Thyroid gland (tissue), 4 donors: ENCODE measurements at regions not wholly inside any gene's neighbourhood (a gene's known extent, or its start where the extent isn't known, plus 50 kb on each side); places are given as distances from the start of the nearest gene placed in this dataset.
"Not testable (repeated sequence)": the region's sequence is repeated elsewhere in the genome, so short reads cannot be mapped to it uniquely, and the experiment has no call there.

ENCODE experiments used
- DNase-seq, 2 donors: peaks; one replicate each; pipeline ENCODE4 v3.0.0-alpha.2; 2019
- H3K27ac ChIP-seq, 3 donors: fragments of 200-600 bp; sonication (generic); 1 replicate in 2 of 3; 2 replicates in 1 of 3; pipeline ENCODE4 v1.5.1; 2016 to 2019; ENCODE audit warnings: mild to moderate bottlenecking in 1 of 3, moderate library complexity in 1 of 3
- H3K27me3 ChIP-seq: fragments of 200-600 bp; sonication (generic); one replicate; pipeline ENCODE4 v1.5.1; 2019
- H3K36me3 ChIP-seq, 2 donors: fragments of 200-600 bp; sonication (generic); one replicate each; pipeline ENCODE4 v1.5.1; 2016 to 2019
- H3K4me1 ChIP-seq, 2 donors: fragments of 200-600 bp; sonication (generic); one replicate each; pipeline ENCODE4 v1.5.1; 2017 to 2019
- H3K4me3 ChIP-seq, 3 donors: fragments of 200-600 bp; sonication (generic); replicated peaks in 1 of 3; 1 replicate in 2 of 3; 2 replicates in 1 of 3; pipeline ENCODE4 v1.5.1; 2016; ENCODE audit warnings: mild to moderate bottlenecking in 1 of 3
- H3K9me3 ChIP-seq: fragments of 200-600 bp; sonication (generic); one replicate; pipeline ENCODE4 v1.5.1; 2017
- POLR2A ChIP-seq, 2 donors: fragments of 450-650 bp; IDR thresholded peaks; one replicate each; pipeline ENCODE4 v1.6.1; 2017; ENCODE audit warnings: antibody characterized with exemption in 2 of 2, mild to moderate bottlenecking in 2 of 2, moderate library complexity in 1 of 2
- WGBS, 2 donors: methylation state at CpG; one replicate each; pipeline ENCODE4 v1.1.5; 2017; 5-methylcytosine and 5-hydroxymethylcytosine counted together
- intact Hi-C: fragments of 100-400 bp; cut with DNase I; formaldehyde crosslinking; loops from one replicate; pipeline ENCODE4 v1.15.1; 2023
- TF ChIP-seq, protein P1 (sequence below), 6 experiments: fragments of 200-600 bp in 3 of 6; fragments of 450-650 bp in 3 of 6; sonication (generic) in 3 of 6; IDR thresholded peaks; one replicate each; pipeline ENCODE4 v1.5.1; 2016 to 2019; ENCODE audit warnings: antibody characterized with exemption in 6 of 6, mild to moderate bottlenecking in 2 of 6, inconsistent platforms in 1 of 6, moderate library complexity in 1 of 6

DNA sequence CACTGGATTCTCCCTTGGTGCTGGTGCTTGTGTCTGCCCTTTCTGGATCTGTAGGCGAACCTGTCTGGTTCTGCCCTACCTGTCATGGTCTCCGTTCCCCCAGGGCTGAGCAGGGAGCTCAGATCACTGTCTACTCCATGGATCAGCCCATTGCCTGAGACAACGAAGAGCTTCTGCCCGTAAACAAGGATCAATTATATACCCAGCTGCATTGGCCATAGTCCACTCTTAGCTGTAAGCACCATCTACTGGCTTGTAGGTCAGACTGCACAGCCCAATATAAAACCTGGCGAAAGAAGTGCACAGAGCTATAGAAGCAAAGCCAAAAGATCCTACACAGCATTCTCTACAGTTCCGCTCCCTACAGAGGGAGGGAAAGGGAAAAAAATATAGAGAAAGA is 181.5 kb upstream of the RPS23 start:
- H3K27ac ChIP-seq = no peak overlapping the region
- H3K27me3 ChIP-seq = no peaks in the 10 kb centered on the region
- intact Hi-C loops = no loop called here
- TF ChIP-seq POLR2A (IDR thresholded peaks at IDR 0.05) = no peak
- TF ChIP-seq, protein P1, sequence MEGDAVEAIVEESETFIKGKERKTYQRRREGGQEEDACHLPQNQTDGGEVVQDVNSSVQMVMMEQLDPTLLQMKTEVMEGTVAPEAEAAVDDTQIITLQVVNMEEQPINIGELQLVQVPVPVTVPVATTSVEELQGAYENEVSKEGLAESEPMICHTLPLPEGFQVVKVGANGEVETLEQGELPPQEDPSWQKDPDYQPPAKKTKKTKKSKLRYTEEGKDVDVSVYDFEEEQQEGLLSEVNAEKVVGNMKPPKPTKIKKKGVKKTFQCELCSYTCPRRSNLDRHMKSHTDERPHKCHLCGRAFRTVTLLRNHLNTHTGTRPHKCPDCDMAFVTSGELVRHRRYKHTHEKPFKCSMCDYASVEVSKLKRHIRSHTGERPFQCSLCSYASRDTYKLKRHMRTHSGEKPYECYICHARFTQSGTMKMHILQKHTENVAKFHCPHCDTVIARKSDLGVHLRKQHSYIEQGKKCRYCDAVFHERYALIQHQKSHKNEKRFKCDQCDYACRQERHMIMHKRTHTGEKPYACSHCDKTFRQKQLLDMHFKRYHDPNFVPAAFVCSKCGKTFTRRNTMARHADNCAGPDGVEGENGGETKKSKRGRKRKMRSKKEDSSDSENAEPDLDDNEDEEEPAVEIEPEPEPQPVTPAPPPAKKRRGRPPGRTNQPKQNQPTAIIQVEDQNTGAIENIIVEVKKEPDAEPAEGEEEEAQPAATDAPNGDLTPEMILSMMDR (IDR thresholded peaks at IDR 0.05) = no peak
- WGBS, 2 donors = 95 to 97% methylated on average over 5 to 6 of the region's 6 CpGs
- H3K36me3 ChIP-seq = no peaks in the 10 kb centered on the region
- H3K4me3 ChIP-seq = no peak overlapping the region
- H3K4me1 ChIP-seq = no peaks in the 10 kb centered on the region
- no peak for DNase-seq
- H3K9me3 ChIP-seq = no peaks in the 10 kb centered on the region

DNA sequence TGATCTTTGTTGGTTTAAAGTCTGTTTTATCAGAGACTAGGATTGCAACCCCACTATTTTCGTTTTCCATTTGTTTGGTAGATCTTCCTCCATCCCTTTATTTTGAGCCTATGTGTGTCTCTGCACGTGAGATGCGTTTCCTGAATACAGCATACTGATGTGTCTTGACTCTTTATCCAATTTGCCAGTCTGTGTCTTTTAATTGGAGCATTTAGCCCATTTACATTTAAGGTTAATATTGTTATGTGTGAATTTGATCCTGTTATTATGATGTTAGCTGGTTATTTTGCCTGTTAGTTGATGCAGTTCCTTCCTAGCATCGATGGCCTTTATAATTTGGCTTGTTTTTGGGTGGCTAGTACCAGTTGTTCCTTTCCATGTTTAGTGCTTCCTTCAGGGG is 177.2 kb upstream of the RPS23 start:
- H3K27ac ChIP-seq, DNase-seq, H3K36me3 ChIP-seq, H3K9me3 ChIP-seq, H3K4me3 ChIP-seq, intact Hi-C loops, H3K4me1 ChIP-seq, H3K27me3 ChIP-seq: not testable (repeated sequence)
- 90 to 92% methylated on average over 4 of the region's 4 CpGs for WGBS, 2 donors

DNA sequence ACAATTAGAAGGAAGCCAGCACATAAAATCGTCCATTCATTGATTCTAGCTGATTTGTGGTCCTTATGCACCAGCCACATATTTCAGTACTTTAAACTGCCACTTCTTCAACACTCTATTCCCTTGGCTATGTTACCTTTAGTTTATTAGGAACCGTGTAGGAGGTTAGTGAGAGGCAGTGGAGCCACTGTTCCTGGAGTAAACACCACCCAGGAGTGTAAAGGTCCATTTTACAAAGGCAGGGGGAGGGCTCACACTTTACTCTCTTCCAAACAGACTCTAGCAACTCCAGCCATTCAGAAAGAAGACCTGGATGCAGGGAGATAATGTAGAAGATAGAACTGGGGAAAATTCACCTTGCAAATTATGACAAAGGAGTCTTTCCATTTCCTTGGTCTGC is 170.2 kb upstream of the RPS23 start:
- no peak for TF ChIP-seq POLR2A (IDR thresholded peaks at IDR 0.05)
- TF ChIP-seq, protein P1 (IDR thresholded peaks at IDR 0.05) = no peak
- H3K9me3 ChIP-seq = no peaks in the 10 kb centered on the region
- no peaks in the 10 kb centered on the region for H3K27me3 ChIP-seq
- H3K4me1 ChIP-seq = no peaks in the 10 kb centered on the region
- intact Hi-C loops = no loop called here
- H3K36me3 ChIP-seq = no peaks in the 10 kb centered on the region
- 48 to 51% methylated on average over 2 of the region's 2 CpGs for WGBS, 2 donors
- H3K27ac ChIP-seq = no peak overlapping the region
- no peak for DNase-seq
- H3K4me3 ChIP-seq = no peak overlapping the region

DNA sequence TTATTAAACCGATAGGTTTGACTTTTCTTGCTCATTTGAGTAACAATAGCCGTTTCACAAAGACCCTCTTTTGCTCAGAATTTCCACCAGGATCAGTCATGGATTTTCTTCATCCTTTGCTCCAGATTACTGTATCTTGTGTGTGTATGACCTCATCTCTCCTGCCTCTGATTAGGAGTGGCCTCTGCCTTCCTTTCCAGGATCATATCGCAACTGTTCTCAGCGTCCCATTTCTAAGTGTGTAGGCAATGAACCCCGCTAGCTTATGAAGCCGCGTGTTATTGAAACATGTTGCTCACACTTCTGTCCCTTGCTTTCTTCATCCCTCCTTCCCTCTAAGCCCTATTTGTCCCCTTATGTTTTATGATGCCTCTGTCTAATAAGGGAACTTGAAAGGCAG is 169.8 kb upstream of the RPS23 start:
- DNase-seq = no peak
- Histone ChIP-seq H3K27ac (no peak overlapping the region), H3K9me3 (no peaks in the 10 kb centered on the region), H3K4me3 (no peak overlapping the region), H3K36me3 (no peaks in the 10 kb centered on the region), H3K27me3 (no peaks in the 10 kb centered on the region), H3K4me1 (no peaks in the 10 kb centered on the region)
- intact Hi-C loops = no loop called here
- WGBS, 2 donors = 92 to 96% methylated on average over 7 of the region's 7 CpGs
- TF ChIP-seq, protein P1 (IDR thresholded peaks at IDR 0.05) = no peak

DNA sequence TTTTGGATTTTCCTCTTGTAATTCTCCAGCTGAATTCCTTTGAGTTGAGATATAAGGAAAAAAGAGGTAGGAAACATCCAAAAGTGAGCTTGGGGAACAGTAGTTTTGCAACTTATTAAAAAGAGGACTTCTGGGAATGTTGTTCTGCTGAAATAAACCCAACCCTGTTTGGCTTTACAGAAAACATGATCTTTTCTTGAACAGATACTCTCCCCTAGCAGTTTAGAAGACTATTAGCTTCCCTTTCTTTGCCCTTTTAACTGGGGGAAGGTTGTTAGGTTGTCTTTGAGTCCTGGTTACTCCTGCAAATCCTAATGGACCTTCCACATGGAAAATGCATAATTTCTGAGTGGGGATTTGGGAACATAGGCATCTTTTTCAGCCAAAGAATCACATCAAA is 168.7 kb upstream of the RPS23 start:
- intact Hi-C loops = no loop called here
- Histone ChIP-seq H3K4me1 (no peaks in the 10 kb centered on the region), H3K27ac (no peak overlapping the region), H3K27me3 (no peaks in the 10 kb centered on the region), H3K36me3 (no peaks in the 10 kb centered on the region), H3K9me3 (no peaks in the 10 kb centered on the region), H3K4me3 (no peak overlapping the region)
- no peak for DNase-seq
- TF ChIP-seq POLR2A (IDR thresholded peaks at IDR 0.05) = no peak
- TF ChIP-seq, protein P1 (IDR thresholded peaks at IDR 0.05) = no peak

DNA sequence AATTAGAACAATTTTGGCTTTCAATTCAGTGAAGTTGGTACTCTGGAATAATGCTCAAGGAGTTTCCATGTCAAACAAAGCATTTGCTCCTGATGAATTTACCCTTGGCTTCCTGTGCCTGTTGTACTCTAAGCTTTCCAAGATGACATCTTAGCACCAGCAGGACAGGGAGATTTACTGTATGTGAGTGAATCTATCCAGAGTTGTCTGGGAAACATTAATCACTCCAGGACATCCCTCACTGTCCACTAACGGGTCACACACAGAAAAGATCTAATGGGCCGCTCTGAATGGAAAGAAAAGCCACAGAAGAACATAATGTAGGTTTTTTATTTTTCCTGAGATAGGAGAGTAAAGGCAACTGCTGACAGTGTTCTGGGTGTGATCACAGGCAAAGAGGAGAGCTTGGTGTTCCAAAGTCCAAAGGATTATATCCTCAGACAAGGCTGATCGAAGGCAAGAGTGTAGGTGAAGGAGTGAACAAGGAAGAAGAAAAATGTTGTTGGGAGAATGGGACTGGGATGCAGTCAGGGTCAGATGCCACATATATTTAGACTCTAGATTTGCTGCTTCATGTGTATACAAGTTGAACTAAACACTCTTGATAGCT is 167.7 kb upstream of the RPS23 start:
- TF ChIP-seq, protein P1 (IDR thresholded peaks at IDR 0.05) = no peak
- TF ChIP-seq POLR2A (IDR thresholded peaks at IDR 0.05) = no peak
- H3K27me3 ChIP-seq = no peaks in the 10 kb centered on the region
- H3K4me3 ChIP-seq = no peak overlapping the region
- no peaks in the 10 kb centered on the region for H3K4me1 ChIP-seq
- intact Hi-C loops = no loop called here
- no peaks in the 10 kb centered on the region for H3K9me3 ChIP-seq
- H3K27ac ChIP-seq = no peak overlapping the region
- H3K36me3 ChIP-seq = no peaks in the 10 kb centered on the region
- WGBS, 2 donors = 81 to 90% methylated on average over 3 of the region's 3 CpGs
- no peak for DNase-seq
